Spleen (tissue), 11 donors: ENCODE measurements at regions not wholly inside any gene's neighbourhood (a gene's known extent, or its start where the extent isn't known, plus 50 kb on each side); places are given as distances from the start of the nearest gene placed in this dataset.

ENCODE experiments used
- DNase-seq: peaks from one replicate; pipeline ENCODE4 v3.0.0-alpha.2; 2020
- H3K27ac ChIP-seq, 8 donors: fragments of 200-600 bp; sonication (generic) in 7 of 8; 1 replicate in 4 of 8; 2 replicates in 4 of 8; pipeline versions ENCODE4 v1.5.0 to v1.8.0; 2016 to 2021; ENCODE audit warnings: inconsistent platforms in 4 of 8, mild to moderate bottlenecking in 4 of 8, moderate library complexity in 1 of 8
- H3K27me3 ChIP-seq, 7 donors: fragments of 200-600 bp; sonication (generic) in 6 of 7; replicated peaks in 1 of 7; 1 replicate in 4 of 7; 2 replicates in 3 of 7; pipeline versions ENCODE4 v1.5.0 to v1.8.0; 2016 to 2021; ENCODE audit warnings: inconsistent platforms in 3 of 7, mild to moderate bottlenecking in 1 of 7
- H3K36me3 ChIP-seq, 6 donors: fragments of 200-600 bp; sonication (generic) in 5 of 6; 1 replicate in 4 of 6; 2 replicates in 2 of 6; pipeline versions ENCODE4 v1.5.0 to v1.8.0; 2016 to 2021; ENCODE audit warnings: inconsistent platforms in 2 of 6
- H3K4me1 ChIP-seq, 6 donors: fragments of 200-600 bp; sonication (generic) in 5 of 6; 1 replicate in 3 of 6; 2 replicates in 3 of 6; pipeline versions ENCODE4 v1.5.0 to v1.8.0; 2016 to 2021; ENCODE audit warnings: inconsistent platforms in 3 of 6
- H3K4me3 ChIP-seq, 8 donors: fragments of 200-600 bp; sonication (generic) in 7 of 8; 1 replicate in 4 of 8; 2 replicates in 4 of 8; pipeline versions ENCODE4 v1.5.0 to v1.8.0; 2016 to 2021; ENCODE audit warnings: inconsistent platforms in 4 of 8, mild to moderate bottlenecking in 4 of 8, moderate library complexity in 2 of 8
- H3K9me3 ChIP-seq, 8 donors: fragments of 200-600 bp; sonication (generic) in 7 of 8; 1 replicate in 4 of 8; 2 replicates in 4 of 8; pipeline versions ENCODE4 v1.5.0 to v1.8.0; 2016 to 2021; ENCODE audit warnings: inconsistent platforms in 4 of 8
- POLR2A ChIP-seq, 3 donors: fragments of 450-650 bp; IDR thresholded peaks; one replicate each; pipeline ENCODE4 v1.5.1; 2017; ENCODE audit warnings: antibody characterized with exemption in 3 of 3, mild to moderate bottlenecking in 1 of 3
- POLR2AphosphoS5 ChIP-seq, 3 donors: sonication (generic); formaldehyde crosslinking; IDR thresholded peaks; one replicate each; pipeline ENCODE4 v1.5.1; 2017; ENCODE audit warnings: antibody characterized with exemption in 3 of 3
- WGBS, 5 donors: extraction: QIAGEN DNeasy Blood & Tissue Kit in 3 of 5; methylation state at CpG; one replicate each; pipeline versions ENCODE4 v1.1.5 to v1.1.7; 2013 to 2018; 5-methylcytosine and 5-hydroxymethylcytosine counted together
- intact Hi-C: fragments of 100-400 bp; cut with DNase I; formaldehyde crosslinking; loops from one replicate; pipeline ENCODE4 v1.15.0; 2023; ENCODE audit warnings: low total_unique reads
- TF ChIP-seq, protein P1 (sequence below), 11 experiments: fragments of 200-600 bp in 7 of 11; fragments of 450-650 bp in 4 of 11; sonication (generic) in 4 of 11; IDR thresholded peaks in 8 of 11; conservative IDR thresholded peaks in 3 of 11; 1 replicate in 7 of 11; 2 replicates in 4 of 11; pipeline versions ENCODE4 v1.4.0 to v1.8.0; 2016 to 2021; ENCODE audit warnings: antibody characterized with exemption in 11 of 11, inconsistent platforms in 4 of 11, mild to moderate bottlenecking in 1 of 11
- donor health status: healthy with polysubstance abuse.
- donor health status: DM: no; HTN: no; CAD: no; lungs with moderate emphysema.
- donor health status: DM: no; HTN: no; CAD: no.
- donor health status: Bipolar disorder and iron deficiency.
- donor health status: healthy.
- donor health status: DM: no; HTN: no; CAD: no.
- donor health status: DM: yes; HTN: yes; CAD: no.

DNA sequence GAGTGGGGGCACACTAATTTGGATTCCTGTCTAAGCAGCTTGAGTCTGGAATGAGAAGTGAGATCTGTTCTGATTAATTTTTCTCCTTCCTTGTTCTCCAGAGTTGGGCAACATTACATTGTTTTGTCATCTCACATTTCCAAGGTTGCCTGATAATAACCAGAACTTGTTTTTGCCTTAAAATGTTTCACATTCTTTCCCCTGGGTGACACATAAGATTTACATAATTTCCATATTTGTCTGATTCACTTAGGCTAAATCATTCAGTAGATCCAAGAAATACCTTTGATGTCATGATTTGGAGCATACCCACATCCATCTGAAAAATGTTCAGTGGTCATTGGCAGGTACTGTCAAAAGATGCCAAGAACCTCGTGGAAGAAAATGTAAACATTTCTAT, 60.3 kb downstream of the XCL2 start:
- Histone ChIP-seq H3K27me3 (no peaks in the 10 kb centered on the region), H3K36me3 (no peaks in the 10 kb centered on the region), H3K4me1 (peaks cover 0 to 41% (median 18%) of the 10 kb centered on the region in 6 donors), H3K4me3 (no peak overlapping the region), H3K27ac (no peak overlapping the region), H3K9me3 (no peaks in the 10 kb centered on the region)
- WGBS, 5 donors, result 48 to 75% (median 67%) methylated on average over 1 of the region's 1 CpG
- intact Hi-C loops, result no loop called here
- no peak for DNase-seq
- TF ChIP-seq POLR2AphosphoS5 (IDR thresholded peaks at IDR 0.05), result no peak
- TF ChIP-seq POLR2A (IDR thresholded peaks at IDR 0.05), result no peak
- TF ChIP-seq, protein P1, sequence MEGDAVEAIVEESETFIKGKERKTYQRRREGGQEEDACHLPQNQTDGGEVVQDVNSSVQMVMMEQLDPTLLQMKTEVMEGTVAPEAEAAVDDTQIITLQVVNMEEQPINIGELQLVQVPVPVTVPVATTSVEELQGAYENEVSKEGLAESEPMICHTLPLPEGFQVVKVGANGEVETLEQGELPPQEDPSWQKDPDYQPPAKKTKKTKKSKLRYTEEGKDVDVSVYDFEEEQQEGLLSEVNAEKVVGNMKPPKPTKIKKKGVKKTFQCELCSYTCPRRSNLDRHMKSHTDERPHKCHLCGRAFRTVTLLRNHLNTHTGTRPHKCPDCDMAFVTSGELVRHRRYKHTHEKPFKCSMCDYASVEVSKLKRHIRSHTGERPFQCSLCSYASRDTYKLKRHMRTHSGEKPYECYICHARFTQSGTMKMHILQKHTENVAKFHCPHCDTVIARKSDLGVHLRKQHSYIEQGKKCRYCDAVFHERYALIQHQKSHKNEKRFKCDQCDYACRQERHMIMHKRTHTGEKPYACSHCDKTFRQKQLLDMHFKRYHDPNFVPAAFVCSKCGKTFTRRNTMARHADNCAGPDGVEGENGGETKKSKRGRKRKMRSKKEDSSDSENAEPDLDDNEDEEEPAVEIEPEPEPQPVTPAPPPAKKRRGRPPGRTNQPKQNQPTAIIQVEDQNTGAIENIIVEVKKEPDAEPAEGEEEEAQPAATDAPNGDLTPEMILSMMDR (IDR thresholded peaks at IDR 0.05 in 8 of 11, conservative IDR thresholded peaks at IDR 0.05 in 3 of 11), result no peak

DNA sequence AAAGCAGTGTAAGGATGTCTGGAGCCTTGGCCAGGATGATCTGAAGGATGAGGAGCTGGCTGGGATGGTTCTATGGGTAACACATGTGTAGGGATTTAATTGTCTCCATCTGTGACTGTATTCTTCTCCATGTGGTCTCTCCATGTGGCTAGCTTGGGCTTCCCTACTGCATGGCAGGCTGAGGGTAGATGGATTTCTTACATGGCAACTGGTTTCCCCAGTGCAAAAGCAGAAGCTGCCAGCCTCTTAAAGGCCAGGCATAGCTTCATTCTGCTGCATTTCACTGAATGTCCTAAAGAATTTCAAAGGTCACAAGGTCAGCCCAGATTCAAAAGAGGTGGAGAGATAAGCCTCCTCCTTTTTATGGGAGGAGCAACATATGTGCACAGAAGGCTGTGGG, 61.7 kb downstream of the XCL2 start:
- H3K9me3 ChIP-seq, result no peaks in the 10 kb centered on the region
- intact Hi-C loops, result no loop called here
- H3K4me1 ChIP-seq, result peaks cover 0 to 45% (median 19%) of the 10 kb centered on the region in 6 donors
- H3K4me3 ChIP-seq, result no peak overlapping the region
- H3K27me3 ChIP-seq, result no peaks in the 10 kb centered on the region
- no peak overlapping the region for H3K27ac ChIP-seq
- DNase-seq, result no peak
- TF ChIP-seq, protein P1 (IDR thresholded peaks at IDR 0.05 in 8 of 11, conservative IDR thresholded peaks at IDR 0.05 in 3 of 11), result no peak
- TF ChIP-seq POLR2AphosphoS5 (IDR thresholded peaks at IDR 0.05), result no peak
- no peak for TF ChIP-seq POLR2A (IDR thresholded peaks at IDR 0.05)
- no peaks in the 10 kb centered on the region for H3K36me3 ChIP-seq

DNA sequence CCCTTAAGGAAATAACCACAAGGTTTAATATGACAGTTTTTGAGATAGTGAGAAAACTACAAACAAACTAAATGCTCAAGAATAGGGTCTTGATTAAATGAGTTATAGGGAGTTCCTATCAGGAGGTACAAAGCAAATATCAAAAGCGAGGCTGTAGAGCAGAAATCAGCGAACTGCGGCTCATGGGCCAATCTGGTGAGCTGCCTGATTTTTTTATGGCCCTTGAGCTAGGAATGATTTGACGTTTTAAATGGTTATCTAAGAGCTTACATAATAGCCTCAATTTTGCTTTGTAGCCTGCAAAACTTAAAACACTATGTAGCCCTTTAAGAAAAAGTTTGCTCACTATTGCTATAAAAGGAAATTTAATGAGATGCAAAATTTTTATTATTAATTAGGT, 62.2 kb downstream of the XCL2 start:
- 82 to 91% (median 89%) methylated on average over 4 of the region's 4 CpGs for WGBS, 5 donors
- Histone ChIP-seq H3K9me3 (no peaks in the 10 kb centered on the region), H3K27ac (peak overlapping the region in 2 of 8 donors; percentile 19 to 49), H3K27me3 (no peaks in the 10 kb centered on the region), H3K36me3 (no peaks in the 10 kb centered on the region), H3K4me3 (no peak overlapping the region), H3K4me1 (peaks cover 0 to 51% (median 25%) of the 10 kb centered on the region in 6 donors)
- DNase-seq, result no peak
- no peak for TF ChIP-seq POLR2A (IDR thresholded peaks at IDR 0.05)
- TF ChIP-seq, protein P1 (IDR thresholded peaks at IDR 0.05 in 8 of 11, conservative IDR thresholded peaks at IDR 0.05 in 3 of 11), result no peak
- no peak for TF ChIP-seq POLR2AphosphoS5 (IDR thresholded peaks at IDR 0.05)
- intact Hi-C loops, result no loop called here

DNA sequence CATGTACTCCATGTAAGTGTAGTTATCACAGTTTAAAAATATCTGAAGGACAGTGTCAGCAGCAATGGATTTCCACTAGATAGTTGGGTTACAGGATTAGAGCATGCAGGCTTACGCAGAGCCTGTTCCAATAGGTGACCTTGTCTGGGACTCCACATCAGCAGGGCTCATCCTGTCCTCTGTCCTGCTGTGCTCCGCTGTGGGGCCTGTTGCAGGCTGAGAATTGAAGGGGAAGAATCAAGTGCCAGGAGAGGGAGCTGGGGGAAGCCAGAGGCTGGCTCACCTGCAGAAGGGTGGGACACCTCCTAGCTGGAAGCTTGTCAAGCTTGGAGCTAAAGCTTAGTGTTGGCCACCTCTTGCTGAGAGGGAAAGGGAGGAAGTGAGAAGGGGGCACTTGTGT, 62.8 kb downstream of the XCL2 start:
- Histone ChIP-seq H3K4me1 (peaks cover 0 to 53% (median 28%) of the 10 kb centered on the region in 6 donors), H3K36me3 (no peaks in the 10 kb centered on the region), H3K27ac (peak overlapping the region in 5 of 8 donors; percentile 13 to 56 (median 30)), H3K9me3 (no peaks in the 10 kb centered on the region), H3K27me3 (no peaks in the 10 kb centered on the region), H3K4me3 (no peak overlapping the region)
- TF ChIP-seq POLR2AphosphoS5 (IDR thresholded peaks at IDR 0.05), result peak in 1 of 3 donors; percentile 17
- TF ChIP-seq, protein P1 (IDR thresholded peaks at IDR 0.05 in 8 of 11, conservative IDR thresholded peaks at IDR 0.05 in 3 of 11), result no peak
- intact Hi-C loops, result no loop called here
- no peak for DNase-seq
- WGBS, 5 donors, result 55 to 86% (median 81%) methylated on average over 2 of the region's 2 CpGs
